GM20000 (cell line): ENCODE measurements at regions not wholly inside any gene's neighbourhood (a gene's known extent, or its start where the extent isn't known, plus 50 kb on each side); places are given as distances from the start of the nearest gene placed in this dataset.

Experiments used
- DNase-seq: peaks from one replicate; pipeline ENCODE4 v3.0.0; 2012; ENCODE audit warnings: low spot score
- TF ChIP-seq, protein P1 (sequence below): IDR thresholded peaks from 2 replicates; pipeline ENCODE4 v1.5.1; 2012; ENCODE audit warnings: mild to moderate bottlenecking, control low read depth; ENCODE audit errors: extremely low read depth, missing control alignments

DNA sequence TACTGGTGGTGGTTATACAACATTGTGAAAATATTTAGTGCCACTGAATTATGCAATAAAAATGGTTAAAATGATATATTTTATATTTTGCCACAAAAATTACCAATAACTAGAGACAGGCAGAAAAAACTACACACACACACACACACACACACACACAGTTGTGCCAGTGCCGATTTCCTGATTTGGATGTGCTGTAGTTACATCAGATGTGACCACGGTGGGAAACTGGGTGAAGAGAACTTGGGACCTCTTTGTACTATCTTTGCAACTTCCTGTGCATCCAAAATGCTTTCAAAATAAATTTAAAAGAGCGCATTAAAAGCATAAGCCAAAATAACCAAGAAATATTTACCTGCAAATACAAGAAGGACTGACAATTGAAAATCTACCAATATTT, 61.6 kb upstream of the CCBE1 start:
- TF ChIP-seq, protein P1, sequence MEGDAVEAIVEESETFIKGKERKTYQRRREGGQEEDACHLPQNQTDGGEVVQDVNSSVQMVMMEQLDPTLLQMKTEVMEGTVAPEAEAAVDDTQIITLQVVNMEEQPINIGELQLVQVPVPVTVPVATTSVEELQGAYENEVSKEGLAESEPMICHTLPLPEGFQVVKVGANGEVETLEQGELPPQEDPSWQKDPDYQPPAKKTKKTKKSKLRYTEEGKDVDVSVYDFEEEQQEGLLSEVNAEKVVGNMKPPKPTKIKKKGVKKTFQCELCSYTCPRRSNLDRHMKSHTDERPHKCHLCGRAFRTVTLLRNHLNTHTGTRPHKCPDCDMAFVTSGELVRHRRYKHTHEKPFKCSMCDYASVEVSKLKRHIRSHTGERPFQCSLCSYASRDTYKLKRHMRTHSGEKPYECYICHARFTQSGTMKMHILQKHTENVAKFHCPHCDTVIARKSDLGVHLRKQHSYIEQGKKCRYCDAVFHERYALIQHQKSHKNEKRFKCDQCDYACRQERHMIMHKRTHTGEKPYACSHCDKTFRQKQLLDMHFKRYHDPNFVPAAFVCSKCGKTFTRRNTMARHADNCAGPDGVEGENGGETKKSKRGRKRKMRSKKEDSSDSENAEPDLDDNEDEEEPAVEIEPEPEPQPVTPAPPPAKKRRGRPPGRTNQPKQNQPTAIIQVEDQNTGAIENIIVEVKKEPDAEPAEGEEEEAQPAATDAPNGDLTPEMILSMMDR: no peak
- DNase-seq: no peak

DNA sequence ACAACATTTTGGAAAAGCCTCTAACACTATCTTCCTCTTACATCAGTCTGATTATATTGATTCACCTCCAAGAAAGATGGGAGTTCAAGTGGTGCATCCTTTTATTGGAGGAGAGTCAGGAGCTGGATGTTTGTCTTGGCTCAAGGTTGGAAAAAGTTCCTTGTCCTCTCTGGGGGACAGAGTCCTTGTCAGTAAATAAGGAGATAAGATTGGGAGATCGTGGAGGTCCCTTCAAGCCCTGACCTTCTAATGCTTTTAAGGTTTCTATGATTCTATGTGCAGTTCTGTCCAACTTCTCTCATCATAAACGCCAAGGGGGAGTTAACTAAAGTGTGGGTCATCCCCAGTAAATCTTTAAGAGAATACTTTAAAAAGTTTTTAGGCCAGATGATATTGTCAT, 60.9 kb upstream of the CCBE1 start:
- TF ChIP-seq, protein P1: no peak
- no peak for DNase-seq

DNA sequence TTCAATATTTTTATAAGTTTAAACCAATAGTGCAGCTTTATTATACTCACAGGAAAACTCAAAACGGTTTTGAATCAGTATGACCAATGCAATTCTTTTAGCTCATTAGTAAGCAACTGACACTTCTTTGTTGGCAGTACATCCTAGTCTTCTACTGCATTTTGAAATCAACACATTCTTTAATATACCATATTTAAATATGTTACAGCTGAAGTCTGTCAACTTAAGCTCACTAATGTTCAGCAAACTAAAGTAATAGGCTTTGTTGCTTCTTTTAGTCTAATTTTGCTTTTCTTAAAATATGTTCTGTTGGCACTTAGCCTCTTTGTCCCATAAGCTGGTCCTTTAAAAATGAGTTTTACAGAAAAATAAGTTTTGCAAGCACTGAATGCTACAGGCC, 55.4 kb upstream of the CCBE1 start:
- no peak for DNase-seq
- TF ChIP-seq, protein P1: no peak

DNA sequence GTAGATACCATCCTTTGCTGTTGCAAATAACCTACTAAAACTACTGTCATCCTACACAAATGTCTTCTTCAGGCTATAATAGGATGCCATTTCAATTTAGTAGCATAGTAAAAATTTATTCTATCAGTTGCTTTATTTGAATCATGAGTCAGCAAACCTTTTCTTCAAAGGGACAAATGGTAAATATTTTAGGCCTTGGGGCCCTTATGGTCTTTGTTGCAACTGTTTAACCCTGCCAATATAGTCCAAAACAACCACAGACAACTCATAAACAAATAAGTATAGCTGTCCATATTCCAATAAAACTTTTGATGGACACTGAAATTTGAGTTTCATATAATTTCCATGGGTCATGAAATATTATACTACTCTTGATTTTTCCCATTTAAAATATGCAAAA, 54.0 kb upstream of the CCBE1 start:
- TF ChIP-seq, protein P1: no peak
- no peak for DNase-seq

DNA sequence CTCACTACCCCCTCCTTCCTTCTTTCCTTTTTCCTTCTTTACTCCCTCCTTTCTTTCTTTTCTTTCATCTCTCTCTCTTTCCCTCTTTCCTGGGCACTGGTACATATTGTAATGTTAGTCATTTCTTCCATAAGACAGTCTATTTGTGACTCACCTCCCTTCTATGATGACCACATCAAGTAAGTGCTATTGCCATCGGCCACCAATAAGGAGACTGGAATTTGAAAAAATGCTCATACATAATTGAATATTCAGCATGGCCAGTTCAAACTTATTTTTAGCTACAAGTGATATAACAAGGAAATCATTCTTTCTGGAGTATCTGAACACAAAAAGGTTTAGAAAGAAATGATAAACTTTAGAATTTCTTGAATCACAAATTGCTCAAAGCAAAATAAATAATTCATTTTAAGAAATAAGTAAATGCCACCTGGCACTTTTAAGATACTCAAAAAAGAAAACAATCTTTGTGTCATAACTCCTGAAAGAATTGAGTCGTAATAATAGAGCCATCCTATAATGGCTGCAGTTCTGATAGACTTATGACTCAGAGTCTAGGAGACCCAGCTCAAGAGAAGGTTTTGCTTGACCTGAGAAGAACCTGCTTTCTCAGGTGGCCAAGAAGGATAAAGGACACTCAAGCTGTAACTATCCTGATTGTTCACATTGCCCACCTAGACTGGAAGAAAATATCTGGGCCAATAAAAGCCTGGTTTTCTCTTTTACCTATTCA, 51.6 kb upstream of the CCBE1 start:
- no peak for DNase-seq
- TF ChIP-seq, protein P1: no peak
